GM10248 (cell line): ENCODE measurements at regions not wholly inside any gene's neighbourhood (a gene's known extent, or its start where the extent isn't known, plus 50 kb on each side); places are given as distances from the start of the nearest gene placed in this dataset.

ENCODE experiments used
- CTCF ChIA-PET: fragments of 300-600 bp; sonication (Branson Sonifier 250); formaldehyde crosslinking; extraction: SDS; loops from one replicate; lab custom pipeline; 2021; ENCODE audit warnings: antibody characterized with exemption; lab: Yijun Ruan, JAX
- POLR2A ChIA-PET: fragments of 350-650 bp; sonication (Branson Sonifier 250); formaldehyde crosslinking; extraction: SDS; loops from one replicate; lab custom pipeline; 2020; ENCODE audit warnings: antibody characterized with exemption; lab: Yijun Ruan, JAX
- DNase-seq: peaks from one replicate; pipeline ENCODE4 v3.0.0; 2012; ENCODE audit errors: extremely low spot score
- TF ChIP-seq, protein P1 (sequence below): IDR thresholded peaks from 2 replicates; pipeline ENCODE4 v1.5.1; 2012; ENCODE audit warnings: mild to moderate bottlenecking, low read depth; ENCODE audit errors: extremely low read depth, missing control alignments, control extremely low read depth

DNA sequence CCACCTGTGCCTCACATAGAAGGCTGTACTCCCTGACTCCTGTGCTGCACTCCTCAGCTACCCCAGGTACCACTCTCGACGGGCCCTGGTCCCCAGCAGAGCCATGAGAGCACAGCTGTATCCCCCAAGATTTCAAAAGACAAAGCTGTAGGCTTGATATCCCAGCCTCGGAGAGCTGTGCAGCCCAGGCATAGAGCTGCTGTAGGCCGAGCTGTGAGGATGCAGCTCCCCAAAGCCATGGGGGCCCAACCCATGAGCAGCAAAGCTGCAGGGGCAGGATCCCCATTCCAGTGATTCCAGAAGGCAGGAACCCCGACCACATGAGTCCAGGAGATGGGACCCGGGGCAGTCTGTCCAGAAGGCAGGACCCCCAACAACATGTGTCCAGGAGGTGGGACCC, 123.8 kb upstream of the CBLN2 start:
- TF ChIP-seq, protein P1, sequence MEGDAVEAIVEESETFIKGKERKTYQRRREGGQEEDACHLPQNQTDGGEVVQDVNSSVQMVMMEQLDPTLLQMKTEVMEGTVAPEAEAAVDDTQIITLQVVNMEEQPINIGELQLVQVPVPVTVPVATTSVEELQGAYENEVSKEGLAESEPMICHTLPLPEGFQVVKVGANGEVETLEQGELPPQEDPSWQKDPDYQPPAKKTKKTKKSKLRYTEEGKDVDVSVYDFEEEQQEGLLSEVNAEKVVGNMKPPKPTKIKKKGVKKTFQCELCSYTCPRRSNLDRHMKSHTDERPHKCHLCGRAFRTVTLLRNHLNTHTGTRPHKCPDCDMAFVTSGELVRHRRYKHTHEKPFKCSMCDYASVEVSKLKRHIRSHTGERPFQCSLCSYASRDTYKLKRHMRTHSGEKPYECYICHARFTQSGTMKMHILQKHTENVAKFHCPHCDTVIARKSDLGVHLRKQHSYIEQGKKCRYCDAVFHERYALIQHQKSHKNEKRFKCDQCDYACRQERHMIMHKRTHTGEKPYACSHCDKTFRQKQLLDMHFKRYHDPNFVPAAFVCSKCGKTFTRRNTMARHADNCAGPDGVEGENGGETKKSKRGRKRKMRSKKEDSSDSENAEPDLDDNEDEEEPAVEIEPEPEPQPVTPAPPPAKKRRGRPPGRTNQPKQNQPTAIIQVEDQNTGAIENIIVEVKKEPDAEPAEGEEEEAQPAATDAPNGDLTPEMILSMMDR: no peak
- ChIA-PET CTCF (interaction anchor here (1.9 kb wide), 1 partner anchor 15 kb away, joined by 11 read pairs; no protein-coding TSS in a partner anchor), POLR2A (no interaction called here)
- no peak for DNase-seq

DNA sequence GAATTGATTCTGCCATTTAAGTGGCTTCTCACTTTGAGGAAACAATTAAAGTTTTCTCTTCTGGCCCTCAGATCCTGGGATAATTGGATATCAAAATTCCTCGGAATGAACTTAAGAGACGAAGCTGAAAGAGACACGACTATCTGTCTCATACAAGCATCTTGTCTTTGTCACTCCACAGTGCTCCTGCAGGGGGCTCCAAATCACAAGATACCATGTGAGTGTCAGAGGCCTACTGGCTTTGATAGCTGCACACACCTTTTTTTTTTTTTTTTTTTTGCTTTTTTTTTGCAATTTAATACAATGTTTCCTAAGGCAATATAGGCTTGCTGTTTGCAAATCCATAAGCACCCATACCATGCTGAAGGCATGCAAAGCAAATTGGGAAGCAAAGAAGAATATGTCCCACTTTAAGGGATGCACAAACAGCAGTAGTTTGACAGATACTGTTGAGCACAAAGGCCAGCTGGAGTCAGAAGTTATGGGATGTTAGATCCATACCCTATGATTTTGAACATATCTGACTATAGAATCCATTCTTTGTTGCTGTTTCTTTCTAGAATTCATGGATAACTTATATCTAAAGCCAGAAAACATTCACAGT, 109.0 kb upstream of the CBLN2 start:
- POLR2A ChIA-PET: no interaction called here
- CTCF ChIA-PET: interaction anchor here (0.7 to 2.5 kb wide), 14 partner anchors 9 to 1194 kb away, joined by 3 to 40 read pairs (median 6); no protein-coding TSS in a partner anchor
- TF ChIP-seq, protein P1: peak; percentile 63
- peak; percentile 48 for DNase-seq

DNA sequence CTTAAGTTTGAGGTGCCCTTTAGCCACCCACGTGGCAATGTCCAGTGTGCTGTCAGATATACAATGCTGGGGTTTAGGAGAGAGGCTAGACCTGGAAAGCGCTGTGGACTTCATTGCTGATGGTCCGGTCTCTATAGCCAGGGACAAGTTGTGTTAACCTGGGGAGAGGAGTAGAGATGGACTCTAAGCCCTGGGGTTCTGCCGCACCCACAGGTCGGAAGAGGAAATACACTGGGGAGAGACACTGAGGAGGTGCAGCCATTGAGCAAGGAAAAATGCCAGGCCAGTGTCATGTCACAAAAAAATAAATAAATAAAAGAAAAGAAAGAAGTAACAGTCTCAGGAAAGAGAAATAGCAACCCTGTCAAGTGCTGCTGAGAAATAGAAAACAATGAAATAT, 106.9 kb upstream of the CBLN2 start:
- TF ChIP-seq, protein P1: no peak
- no peak for DNase-seq
- ChIA-PET POLR2A (no interaction called here), CTCF (no interaction called here)

DNA sequence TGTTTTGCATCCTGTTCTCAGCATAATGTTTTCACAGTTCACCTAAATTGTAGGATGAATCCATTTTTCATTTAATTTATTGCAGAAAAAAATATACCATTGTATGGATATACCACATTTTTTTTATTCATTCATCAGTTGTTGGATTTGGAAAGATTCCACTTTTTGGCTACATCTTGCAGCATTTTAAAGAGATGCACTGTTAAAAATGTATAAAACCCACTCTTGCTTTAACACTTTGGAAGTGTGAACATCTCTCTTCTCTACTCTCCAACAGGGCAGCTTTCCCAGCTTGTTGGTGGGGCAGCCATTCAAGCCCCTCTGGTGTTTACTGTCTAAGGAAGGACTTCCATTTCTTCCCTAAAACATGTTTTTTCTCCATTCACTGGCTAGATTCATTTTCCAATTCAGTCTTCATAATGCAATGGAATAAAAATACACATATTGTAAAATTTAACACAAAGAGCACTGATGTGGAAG, 104.4 kb upstream of the CBLN2 start:
- ChIA-PET CTCF (interaction anchor here (1.0 kb wide), 1 partner anchor 23 kb away, joined by 3 read pairs; no protein-coding TSS in a partner anchor), POLR2A (no interaction called here)
- no peak for DNase-seq
- TF ChIP-seq, protein P1: no peak

DNA sequence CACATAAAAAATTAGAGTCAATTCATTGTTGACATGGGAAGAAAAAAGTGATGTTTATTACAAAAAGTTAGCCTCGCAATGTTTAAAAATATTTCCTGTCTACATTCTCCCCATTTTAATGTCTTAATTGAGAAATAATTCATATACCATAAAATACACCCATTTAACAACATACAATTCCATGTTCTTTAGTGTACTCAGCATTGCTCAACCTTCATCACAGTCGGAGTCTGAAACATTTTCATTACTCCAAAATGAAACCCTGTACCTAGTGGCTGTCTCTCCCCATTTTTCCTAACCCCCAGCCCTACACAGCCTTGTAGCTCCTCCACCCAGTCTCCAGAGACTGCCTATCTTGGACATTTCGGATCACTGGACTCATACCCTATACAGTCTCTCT, 103.9 kb upstream of the CBLN2 start:
- TF ChIP-seq, protein P1: no peak
- ChIA-PET CTCF (no interaction called here), POLR2A (no interaction called here)

DNA sequence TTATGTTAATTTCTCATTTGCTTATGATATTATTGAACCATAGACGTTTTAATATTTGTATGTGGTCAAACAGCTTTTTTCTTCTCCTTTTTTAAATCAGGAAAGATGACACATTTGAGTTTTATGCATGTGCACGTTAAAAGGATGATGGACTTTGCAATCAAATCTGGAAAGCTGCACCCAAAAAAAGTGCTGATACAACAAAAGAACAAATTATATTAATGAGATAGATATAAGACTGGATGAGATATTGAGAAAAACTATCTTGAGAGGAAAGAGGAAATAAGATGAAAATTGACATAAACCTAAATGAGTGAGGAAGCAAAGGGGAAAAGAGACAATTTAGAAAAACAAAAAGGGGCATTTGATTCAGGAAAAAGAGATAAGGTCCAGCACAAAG, 96.4 kb upstream of the CBLN2 start:
- CTCF ChIA-PET: interaction anchor here (2.6 kb wide), 1 partner anchor 13 kb away, joined by 11 read pairs; no protein-coding TSS in a partner anchor
- TF ChIP-seq, protein P1: no peak
- POLR2A ChIA-PET: no interaction called here
- DNase-seq: no peak

More for the DNA sequence above, 103.9 kb upstream of the CBLN2 start:
- DNase-seq: no peak
